RWPE1 (cell line): ENCODE measurements at regions not wholly inside any gene's neighbourhood (a gene's known extent, or its start where the extent isn't known, plus 50 kb on each side); places are given as distances from the start of the nearest gene placed in this dataset.

ENCODE experiments used
- CTCF ChIA-PET: fragments of 350-600 bp; sonication (Branson Sonifier 250); formaldehyde crosslinking; extraction: SDS; loops from one replicate; lab custom pipeline; 2021; lab: Yijun Ruan, JAX
- POLR2A ChIA-PET: fragments of 400-600 bp; formaldehyde crosslinking; extraction: SDS; loops from one replicate; lab custom pipeline; 2020; ENCODE audit warnings: antibody characterized with exemption; ENCODE audit not compliant: low non-redundant PET; lab: Yijun Ruan, JAX
- DNase-seq: peaks from one replicate; pipeline ENCODE4 v3.0.0; 2012; ENCODE audit warnings: low spot score
- H3K27ac ChIP-seq: fragments of 450-650 bp; 2 replicates; pipeline ENCODE4 v1.5.1; 2017
- TF ChIP-seq, protein P1 (sequence below): fragments of 450-650 bp; conservative IDR thresholded peaks from 2 replicates; pipeline ENCODE4 v1.5.1; 2017; ENCODE audit warnings: low read depth, mild to moderate bottlenecking

DNA sequence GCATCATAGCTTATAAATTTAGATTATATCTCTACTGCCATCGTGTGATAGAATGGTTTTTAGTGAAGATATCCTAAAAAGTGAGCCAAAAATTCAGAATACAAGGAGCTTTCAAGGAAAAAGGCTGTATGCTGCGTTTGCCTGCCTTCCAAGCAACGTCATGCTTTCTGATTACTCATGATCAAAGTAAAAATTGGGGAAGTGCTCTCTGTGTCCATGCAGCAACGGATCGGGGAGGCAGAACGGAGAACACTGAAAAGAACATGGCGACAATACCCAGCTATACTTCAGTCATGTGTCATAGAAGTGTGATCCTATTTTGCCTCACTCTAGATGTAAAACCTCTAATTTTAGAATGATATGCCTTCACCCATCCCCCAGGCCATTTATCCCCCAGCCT is 185.7 kb downstream of the SUCLG1 start:
- TF ChIP-seq, protein P1, sequence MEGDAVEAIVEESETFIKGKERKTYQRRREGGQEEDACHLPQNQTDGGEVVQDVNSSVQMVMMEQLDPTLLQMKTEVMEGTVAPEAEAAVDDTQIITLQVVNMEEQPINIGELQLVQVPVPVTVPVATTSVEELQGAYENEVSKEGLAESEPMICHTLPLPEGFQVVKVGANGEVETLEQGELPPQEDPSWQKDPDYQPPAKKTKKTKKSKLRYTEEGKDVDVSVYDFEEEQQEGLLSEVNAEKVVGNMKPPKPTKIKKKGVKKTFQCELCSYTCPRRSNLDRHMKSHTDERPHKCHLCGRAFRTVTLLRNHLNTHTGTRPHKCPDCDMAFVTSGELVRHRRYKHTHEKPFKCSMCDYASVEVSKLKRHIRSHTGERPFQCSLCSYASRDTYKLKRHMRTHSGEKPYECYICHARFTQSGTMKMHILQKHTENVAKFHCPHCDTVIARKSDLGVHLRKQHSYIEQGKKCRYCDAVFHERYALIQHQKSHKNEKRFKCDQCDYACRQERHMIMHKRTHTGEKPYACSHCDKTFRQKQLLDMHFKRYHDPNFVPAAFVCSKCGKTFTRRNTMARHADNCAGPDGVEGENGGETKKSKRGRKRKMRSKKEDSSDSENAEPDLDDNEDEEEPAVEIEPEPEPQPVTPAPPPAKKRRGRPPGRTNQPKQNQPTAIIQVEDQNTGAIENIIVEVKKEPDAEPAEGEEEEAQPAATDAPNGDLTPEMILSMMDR = no peak
- DNase-seq = no peak
- POLR2A ChIA-PET = no interaction called here
- CTCF ChIA-PET = no interaction called here
- no peak overlapping the region for H3K27ac ChIP-seq

DNA sequence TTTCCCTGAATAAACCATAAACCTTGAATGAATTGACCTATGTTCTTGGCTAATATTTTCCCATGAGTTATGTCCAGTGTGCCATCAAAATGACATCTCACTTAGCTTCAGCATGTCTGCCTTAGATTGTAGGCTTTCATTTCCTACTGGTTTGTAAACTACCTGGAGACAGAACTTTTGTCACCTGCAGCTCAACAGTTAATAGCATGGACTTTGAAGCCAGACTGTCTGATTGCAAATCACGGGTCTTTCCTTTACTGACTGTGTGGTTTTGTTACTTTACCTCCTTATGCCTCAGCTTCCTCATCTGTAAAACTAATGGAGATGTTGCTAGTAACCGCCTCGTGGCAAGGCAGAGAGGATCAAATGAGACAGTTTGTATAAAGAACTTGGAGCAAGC is 187.1 kb downstream of the SUCLG1 start:
- ChIA-PET CTCF (no interaction called here), POLR2A (no interaction called here)
- no peak overlapping the region for H3K27ac ChIP-seq
- no peak for DNase-seq
- TF ChIP-seq, protein P1 = no peak

DNA sequence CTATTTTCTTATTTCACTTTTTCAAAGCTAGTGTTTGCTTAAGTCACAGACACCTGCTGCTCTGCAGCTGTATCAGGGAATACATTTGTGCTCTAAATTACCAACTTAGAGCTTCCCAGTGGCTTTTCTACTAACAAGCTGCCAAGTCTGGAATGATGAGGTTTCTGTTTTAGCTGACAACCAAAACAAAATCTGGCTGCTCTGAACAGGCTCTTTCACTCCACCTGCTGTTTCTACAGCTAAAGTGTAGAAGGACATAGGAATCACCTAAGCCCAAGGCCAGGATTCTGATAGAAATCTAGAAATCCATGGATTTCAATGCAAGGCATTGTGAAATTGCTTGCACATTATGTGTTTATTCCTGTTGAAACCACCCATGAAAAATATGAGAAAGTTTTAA is 201.2 kb downstream of the SUCLG1 start:
- TF ChIP-seq, protein P1 = no peak
- ChIA-PET POLR2A (no interaction called here), CTCF (interaction anchor here (0.5 to 0.6 kb wide), 3 partner anchors 253 to 576 kb away, joined by 3 read pairs; no protein-coding TSS in a partner anchor)
- peak; percentile 14 for DNase-seq
- no peak overlapping the region for H3K27ac ChIP-seq

DNA sequence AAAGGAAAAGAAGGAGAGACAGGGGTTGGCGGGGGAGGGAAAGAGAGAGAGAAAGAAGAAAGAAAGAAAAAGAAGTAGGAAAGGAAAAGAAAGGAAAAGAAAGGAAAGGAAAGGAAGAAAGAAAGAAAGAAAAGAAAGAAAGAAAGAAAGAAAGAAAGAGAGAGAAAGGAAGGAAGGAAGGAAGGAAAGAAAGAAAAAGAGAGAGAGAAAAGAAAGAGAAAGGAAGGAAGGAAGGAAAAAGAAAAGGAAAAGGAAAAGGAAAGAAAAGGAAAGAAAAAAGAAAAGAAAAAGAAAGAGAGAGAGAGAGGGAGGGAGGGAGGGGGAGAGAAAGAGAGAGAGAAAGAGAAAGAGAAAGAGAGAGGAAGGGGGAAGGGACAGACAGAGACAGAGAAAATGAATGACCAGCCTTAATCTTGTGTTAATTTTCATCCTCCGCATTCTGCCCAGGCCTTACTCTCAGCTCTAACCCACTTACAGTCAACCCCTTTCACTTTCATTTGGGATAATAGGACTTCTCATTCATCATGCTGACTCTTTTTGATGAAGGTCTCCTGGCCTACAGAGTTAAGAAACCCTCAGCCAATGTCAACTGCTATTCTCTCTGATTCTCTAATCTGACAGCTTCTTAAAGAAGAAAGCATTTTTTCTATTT is 207.3 kb downstream of the SUCLG1 start:
- ChIA-PET CTCF (no interaction called here), POLR2A (no interaction called here)
- TF ChIP-seq, protein P1 = no peak
- DNase-seq = no peak
- H3K27ac ChIP-seq = no peak overlapping the region

DNA sequence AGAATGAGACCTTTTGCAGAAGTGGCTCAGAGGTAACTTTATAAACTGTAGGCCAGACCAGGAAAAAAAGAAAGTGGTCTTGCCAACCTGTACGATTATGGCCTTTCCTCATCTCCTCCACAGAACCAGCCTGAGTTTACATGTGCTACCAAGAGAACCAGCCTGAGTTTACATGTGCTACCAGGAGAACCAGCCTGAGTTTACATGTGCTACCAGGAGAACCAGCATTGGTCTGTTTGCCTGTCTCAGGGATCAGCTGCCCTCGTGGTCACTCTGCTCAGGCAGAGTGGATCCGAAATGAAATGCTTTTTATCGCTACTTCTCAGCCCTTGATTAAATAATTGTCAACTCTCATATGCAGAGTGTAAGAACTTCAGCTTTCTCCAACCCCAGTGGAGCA is 209.9 kb downstream of the SUCLG1 start:
- ChIA-PET CTCF (no interaction called here), POLR2A (no interaction called here)
- DNase-seq = no peak
- TF ChIP-seq, protein P1 = no peak
- H3K27ac ChIP-seq = no peak overlapping the region

DNA sequence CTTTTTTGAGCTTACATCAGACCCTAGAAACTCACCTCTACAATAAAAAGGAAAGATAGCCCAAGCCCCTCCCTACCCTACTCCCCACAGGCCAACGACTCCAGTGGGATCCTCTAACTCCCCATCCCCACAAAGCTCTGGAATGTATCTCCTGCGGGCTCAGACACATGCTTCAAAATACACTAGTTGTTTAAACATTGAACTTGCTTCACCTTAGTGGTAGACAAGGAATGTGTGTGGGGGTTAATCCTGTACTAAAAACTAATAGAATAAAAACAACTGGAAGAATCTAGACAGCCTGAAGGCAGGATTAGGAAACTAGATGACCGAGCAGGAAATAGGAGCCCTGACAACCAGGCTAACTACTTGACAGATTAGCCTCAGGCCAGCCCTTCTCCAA is 211.5 kb downstream of the SUCLG1 start:
- CTCF ChIA-PET = no interaction called here
- no peak overlapping the region for H3K27ac ChIP-seq
- DNase-seq = peak; percentile 74
- POLR2A ChIA-PET = no interaction called here
- TF ChIP-seq, protein P1 = no peak
